GM19395 (cell line): ENCODE measurements at regions not wholly inside any gene's neighbourhood (a gene's known extent, or its start where the extent isn't known, plus 50 kb on each side); places are given as distances from the start of the nearest gene placed in this dataset.

ENCODE experiments used
- ATAC-seq: cut with Tn5 transposase; IDR thresholded peaks from one replicate; pipeline ENCODE4 v1.9.1; 2021; ENCODE audit warnings: mild to moderate bottlenecking, moderate library complexity; ENCODE audit not compliant: unreplicated experiment

- no peak for ATAC-seq
Observed at GRCh38 chr4:11271263-11271662, 157.4 kb downstream of the HS3ST1 start.

GRCh38 chr4:11268149-11268548 is 160.5 kb downstream of the HS3ST1 start:
- ATAC-seq: no peak

GRCh38 chr4:11264841-11265240 is 163.9 kb downstream of the HS3ST1 start:
- ATAC-seq: no peak

- ATAC-seq: no peak
Observed at GRCh38 chr4:11264346-11264745, 164.3 kb downstream of the HS3ST1 start.

- ATAC-seq: no peak
Observed at GRCh38 chr4:11263208-11263607, 165.5 kb downstream of the HS3ST1 start.

GRCh38 chr4:11261066-11261850 is 167.4 kb downstream of the HS3ST1 start:
- ATAC-seq: no peak

GRCh38 chr4:11259837-11260236 is 168.9 kb downstream of the HS3ST1 start:
- no peak for ATAC-seq

- no peak for ATAC-seq
Observed at GRCh38 chr4:11252149-11252548, 176.5 kb downstream of the HS3ST1 start.

- ATAC-seq: peak; percentile 63
Observed at GRCh38 chr4:11250510-11250909, 178.2 kb downstream of the HS3ST1 start.

- ATAC-seq: no peak
Observed at GRCh38 chr4:11232015-11232414, 196.7 kb downstream of the HS3ST1 start.

- no peak for ATAC-seq
Observed at GRCh38 chr4:11230866-11231265, 197.8 kb downstream of the HS3ST1 start.

GRCh38 chr4:11228530-11228929 is 200.2 kb downstream of the HS3ST1 start:
- ATAC-seq: no peak

GRCh38 chr4:11223311-11223710 is 205.4 kb downstream of the HS3ST1 start:
- ATAC-seq: no peak

GRCh38 chr4:11218692-11219091 is 210.0 kb downstream of the HS3ST1 start:
- no peak for ATAC-seq

- no peak for ATAC-seq
Observed at GRCh38 chr4:11216520-11216919, 212.2 kb downstream of the HS3ST1 start.

GRCh38 chr4:11214281-11214680 is 214.4 kb downstream of the HS3ST1 start:
- no peak for ATAC-seq

GRCh38 chr4:11209826-11210225 is 218.9 kb downstream of the HS3ST1 start:
- ATAC-seq: no peak

GRCh38 chr4:11201256-11201655 is 227.4 kb downstream of the HS3ST1 start:
- no peak for ATAC-seq

- no peak for ATAC-seq
Observed at GRCh38 chr4:11198516-11199305, 230.0 kb downstream of the HS3ST1 start.

- ATAC-seq: no peak
Observed at GRCh38 chr4:11197631-11198341, 230.9 kb downstream of the HS3ST1 start.

GRCh38 chr4:11196927-11197522 is 231.7 kb downstream of the HS3ST1 start:
- ATAC-seq: no peak
